Stimulated activated CD4-positive, alpha-beta T cell treated with anti-CD3 and anti-CD28 coated beads, Interleukin-4, amount 100 ng/mL, for 48 hours (primary cell): ENCODE measurements at regions not wholly inside any gene's neighbourhood (a gene's known extent, or its start where the extent isn't known, plus 50 kb on each side); places are given as distances from the start of the nearest gene placed in this dataset.

Experiments used
- DNase-seq, 2 donors: peaks; one replicate each; pipeline ENCODE4 v3.0.0-alpha.2; 2020; ENCODE audit warnings: low read depth in 2 of 2

GRCh38 chr6:10048370-10049297 is 366.2 kb downstream of the TFAP2A start:
- DNase-seq: no peak

GRCh38 chr6:10042280-10042679 is 372.6 kb downstream of the TFAP2A start:
- DNase-seq: no peak

- no peak for DNase-seq
Measured at GRCh38 chr6:10033223-10033829, 381.5 kb downstream of the TFAP2A start.

GRCh38 chr6:10031617-10032016 is 383.3 kb downstream of the TFAP2A start:
- no peak for DNase-seq

GRCh38 chr6:10030942-10031537 is 383.8 kb downstream of the TFAP2A start:
- no peak for DNase-seq

GRCh38 chr6:10028222-10028621 is 386.7 kb downstream of the TFAP2A start:
- no peak for DNase-seq

- DNase-seq: no peak
Measured at GRCh38 chr6:10019851-10020250, 395.0 kb downstream of the TFAP2A start.

- no peak for DNase-seq
Measured at GRCh38 chr6:10014557-10014956, 400.3 kb downstream of the TFAP2A start.

GRCh38 chr6:10000551-10000950 is 414.3 kb downstream of the TFAP2A start:
- no peak for DNase-seq

GRCh38 chr6:9999796-10000195 is 415.1 kb downstream of the TFAP2A start:
- no peak for DNase-seq

- DNase-seq: no peak
Measured at GRCh38 chr6:9986273-9986672, 428.6 kb downstream of the TFAP2A start.

- no peak for DNase-seq
Measured at GRCh38 chr6:9985481-9985880, 429.4 kb downstream of the TFAP2A start.

- DNase-seq: no peak
Measured at GRCh38 chr6:9984607-9985006, 430.3 kb downstream of the TFAP2A start.

GRCh38 chr6:9983168-9983567 is 431.7 kb downstream of the TFAP2A start:
- no peak for DNase-seq

- DNase-seq: no peak
Measured at GRCh38 chr6:9982215-9982614, 432.7 kb downstream of the TFAP2A start.

- DNase-seq: no peak
Measured at GRCh38 chr6:9979996-9980395, 434.9 kb downstream of the TFAP2A start.

- DNase-seq: no peak
Measured at GRCh38 chr6:9978480-9978879, 436.4 kb downstream of the TFAP2A start.

- no peak for DNase-seq
Measured at GRCh38 chr6:9977411-9977810, 437.5 kb downstream of the TFAP2A start.

GRCh38 chr6:9961646-9962045 is 453.2 kb downstream of the TFAP2A start:
- no peak for DNase-seq

- DNase-seq: no peak
Measured at GRCh38 chr6:9957215-9957759, 457.6 kb downstream of the TFAP2A start.

GRCh38 chr6:9948678-9949077 is 466.2 kb downstream of the TFAP2A start:
- DNase-seq: no peak

- DNase-seq: no peak
Measured at GRCh38 chr6:9943986-9944385, 470.9 kb downstream of the TFAP2A start.

- DNase-seq: no peak
Measured at GRCh38 chr6:9943026-9943425, 471.8 kb downstream of the TFAP2A start.
